HepG2 (cell line): ENCODE measurements at regions not wholly inside any gene's neighbourhood (a gene's known extent, or its start where the extent isn't known, plus 50 kb on each side); places are given as distances from the start of the nearest gene placed in this dataset.

ENCODE experiments used
- ATAC-seq: fragments of 200-7000 bp; cut with Tn5 transposase; 3 replicates; pipeline ENCODE4 v1.9.1; 2020; ENCODE audit warnings: mild to moderate bottlenecking, moderate library complexity
- BruUV-seq: library from RNA; stranded (reverse); fragments of 400-500 nt; replicated peaks from 2 replicates; lab custom pipeline; 2021; lab: Mats Ljungman, UMichigan
- CTCF ChIA-PET: fragments of 300-600 bp; formaldehyde crosslinking; extraction: SDS; loops from one replicate; lab custom pipeline; 2021; ENCODE audit warnings: low total read pairs, inconsistent platforms, low intra/inter-chr PET ratio; lab: Yijun Ruan, JAX
- POLR2A ChIA-PET: fragments of 350-600 bp; sonication (Branson Sonifier 250); formaldehyde crosslinking; loops from one replicate; lab custom pipeline; 2020; ENCODE audit warnings: antibody characterized with exemption, inconsistent platforms; lab: Yijun Ruan, JAX
- DNase-seq: peaks from one replicate; pipeline ENCODE4 v3.0.0-alpha.2; 2015; ENCODE audit warnings: low spot score
- FAIRE-seq: peaks from 3 replicates; lab custom pipeline; 2011; peaks lifted over from hg19 to GRCh38; lab: Jason Lieb, UNC
- H2AFZ ChIP-seq: one replicate; pipeline ENCODE4 v1.6.1; 2011; ENCODE audit warnings: low read length, inconsistent platforms
- H3K27ac ChIP-seq: fragments of 300-600 bp; 3 replicates; pipeline ENCODE4 v1.8.0; 2011; ENCODE audit warnings: mixed run types, mild to moderate bottlenecking, mixed read lengths, low read length, inconsistent platforms; ENCODE audit not compliant: insufficient read depth; ENCODE audit errors: extremely low read length
- H3K27me3 ChIP-seq, 2 experiments: fragments of 200-600 bp in 1 of 2; 2 replicates in 1 of 2; 3 replicates in 1 of 2; pipeline versions ENCODE4 v1.6.0 to v1.8.0; 2011; ENCODE audit warnings: low read length in 2 of 2, mild to moderate bottlenecking in 2 of 2, moderate library complexity in 2 of 2, inconsistent platforms in 1 of 2; ENCODE audit not compliant: insufficient read depth in 2 of 2, control insufficient read depth in 1 of 2
- H3K36me3 ChIP-seq, 2 experiments: fragments of 200-600 bp in 1 of 2; replicated peaks in 1 of 2; 2 replicates in 1 of 2; 3 replicates in 1 of 2; pipeline versions ENCODE4 v1.5.1 to v1.8.0; 2011; ENCODE audit warnings: low read length in 2 of 2, inconsistent platforms in 1 of 2; ENCODE audit not compliant: insufficient read depth in 2 of 2, control insufficient read depth in 1 of 2
- H3K4me1 ChIP-seq: 2 replicates; pipeline ENCODE4 v1.5.1; 2012; ENCODE audit warnings: low read length, inconsistent platforms; ENCODE audit not compliant: insufficient read depth
- H3K4me2 ChIP-seq: 2 replicates; pipeline ENCODE4 v1.6.0; 2011; ENCODE audit warnings: low read depth, low read length, inconsistent platforms
- H3K4me3 ChIP-seq, 3 experiments: fragments of 200-600 bp in 1 of 3; sonication (generic), shearing (Covaris generic) in 1 of 3; replicated peaks in 1 of 3; 2 replicates each; pipeline ENCODE4 v1.5.1; 2011 to 2016; ENCODE audit warnings: low read length in 3 of 3, inconsistent platforms in 2 of 3, low read depth in 2 of 3, mild to moderate bottlenecking in 2 of 3, control low read depth in 1 of 3, mixed read lengths in 1 of 3; ENCODE audit not compliant: insufficient read depth in 1 of 3
- H3K79me2 ChIP-seq: one replicate; pipeline ENCODE4 v1.6.1; 2011; ENCODE audit warnings: low read length, inconsistent platforms; ENCODE audit not compliant: insufficient read depth
- H3K9ac ChIP-seq: 2 replicates; pipeline ENCODE4 v1.6.0; 2011; ENCODE audit warnings: mild to moderate bottlenecking, low read depth, low read length, inconsistent platforms; ENCODE audit not compliant: insufficient read depth
- H3K9me3 ChIP-seq: 2 replicates; pipeline ENCODE4 v1.5.1; 2012; ENCODE audit warnings: mild to moderate bottlenecking, low read length
- H4K20me1 ChIP-seq: 2 replicates; pipeline ENCODE4 v1.6.0; 2011; ENCODE audit warnings: inconsistent platforms, mild to moderate bottlenecking, low read length, moderate library complexity; ENCODE audit not compliant: insufficient read depth
- AGO2 ChIP-seq: fragments of 200-400 bp; formaldehyde crosslinking; optimal IDR thresholded peaks from 2 replicates; pipeline ENCODE3; 2017; ENCODE audit warnings: mild to moderate bottlenecking, low read depth, low read length, moderate library complexity
- ARHGAP35 ChIP-seq: sonication (generic); formaldehyde crosslinking; IDR thresholded peaks from 2 replicates; pipeline ENCODE4 v1.9.0; 2022; ENCODE audit warnings: mild to moderate bottlenecking, inconsistent platforms, moderate library complexity, missing genetic modification reagents, borderline replicate concordance
- EEA1 ChIP-seq: sonication (generic); formaldehyde crosslinking; IDR thresholded peaks from 2 replicates; pipeline ENCODE4 v1.5.1; 2020; ENCODE audit warnings: mild to moderate bottlenecking, missing genetic modification reagents, borderline replicate concordance
- EHMT2 ChIP-seq: fragments of 200-600 bp; sonication (generic); IDR thresholded peaks from 2 replicates; pipeline ENCODE4 v1.7.0; 2017; ENCODE audit warnings: antibody characterized with exemption, low read depth, low read length, borderline replicate concordance
- FOSL2 ChIP-seq: sonication (generic); formaldehyde crosslinking; IDR thresholded peaks from 2 replicates; pipeline ENCODE4 v1.4.0; 2020; ENCODE audit warnings: missing genetic modification reagents
- PCBP2 ChIP-seq: fragments of 200-400 bp; formaldehyde crosslinking; optimal IDR thresholded peaks from 2 replicates; pipeline ENCODE3; 2018; ENCODE audit warnings: low read length, low read depth; ENCODE audit not compliant: poor library complexity, severe bottlenecking
- TCF12 ChIP-seq, 2 experiments: fragments of 450-650 bp in 1 of 2; sonication (generic) in 1 of 2; formaldehyde crosslinking in 1 of 2; IDR thresholded peaks; 2 replicates each; pipeline versions ENCODE4 v1.6.1 to v1.8.0; 2017 to 2022; ENCODE audit warnings: antibody characterized with exemption in 1 of 2, mild to moderate bottlenecking in 1 of 2, missing genetic modification reagents in 1 of 2, moderate library complexity in 1 of 2
- ZMAT3 ChIP-seq: sonication (generic); formaldehyde crosslinking; conservative IDR thresholded peaks from 2 replicates; pipeline ENCODE4 v1.7.0; 2021; ENCODE audit warnings: missing genetic modification reagents
- ZNF329 ChIP-seq: sonication (generic); formaldehyde crosslinking; IDR thresholded peaks from 2 replicates; pipeline ENCODE4 v1.9.0; 2021; ENCODE audit warnings: low read depth, mild to moderate bottlenecking, missing genetic modification reagents
- ZNF788 ChIP-seq: sonication (generic); formaldehyde crosslinking; IDR thresholded peaks from 2 replicates; pipeline ENCODE4 v1.5.0; 2020; ENCODE audit warnings: mild to moderate bottlenecking, missing genetic modification reagents, borderline replicate concordance
- WGBS: methylation state at CpG from one replicate; pipeline ENCODE4 v1.1.6; 2017; ENCODE audit warnings: low lambda C conversion rate; 5-methylcytosine and 5-hydroxymethylcytosine counted together
- in situ Hi-C: cut with HindIII; loops from 2 replicates; pipeline ENCODE4 v1.10.0; 2017; ENCODE audit warnings: low pct_unique_long_range_greater_than_20kb; ENCODE audit not compliant: extremely low pct_ligation_motif_present
- intact Hi-C: fragments of 100-400 bp; cut with micrococcal nuclease; formaldehyde crosslinking; loops from one replicate; pipeline ENCODE4 v1.10.0; 2022; ENCODE audit not compliant: unreplicated experiment
- TF ChIP-seq, protein P1 (sequence below): sonication (generic); formaldehyde crosslinking; IDR thresholded peaks from 2 replicates; pipeline ENCODE4 v1.8.0; 2022; ENCODE audit warnings: missing genetic modification reagents, low read depth, mild to moderate bottlenecking, borderline replicate concordance
- TF ChIP-seq, protein P2 (sequence below): sonication (generic); formaldehyde crosslinking; IDR thresholded peaks from 2 replicates; pipeline ENCODE4 v1.4.0; 2020; ENCODE audit warnings: missing genetic modification reagents; ENCODE audit errors: not compliant biosample characterization
- TF ChIP-seq, protein P3 (sequence below): IDR thresholded peaks from 2 replicates; pipeline ENCODE4 v1.6.1; 2016; ENCODE audit warnings: low read depth, missing genetic modification reagents, missing compliant biosample characterization
- TF ChIP-seq, protein P4 (sequence below): sonication (generic); formaldehyde crosslinking; IDR thresholded peaks from 2 replicates; pipeline ENCODE4 v1.4.0; 2020; ENCODE audit warnings: missing genetic modification reagents

DNA sequence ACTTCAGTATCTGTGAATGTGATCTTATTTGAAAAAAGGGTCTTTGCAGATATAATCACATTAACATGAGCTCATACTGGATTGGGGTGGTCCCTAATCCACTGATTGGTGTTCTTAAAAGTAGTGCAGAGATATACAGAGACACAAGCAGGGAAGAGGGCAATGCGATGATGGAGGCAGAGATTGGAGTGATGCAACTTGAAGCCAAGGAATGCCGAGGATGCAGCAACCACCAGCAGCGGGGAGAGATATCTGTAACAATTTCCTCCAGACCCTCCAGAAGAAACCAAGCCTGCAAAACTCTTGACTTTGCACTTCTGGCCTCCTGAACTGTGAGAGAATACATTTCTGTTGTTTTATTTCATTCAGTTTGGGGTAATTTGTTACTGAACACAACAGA lies 171.0 kb upstream of the MBNL1 start:
- intact Hi-C loops (no loop called here), in situ Hi-C loops (no loop called here)
- Histone ChIP-seq H4K20me1 (no peaks in the 10 kb centered on the region), H3K36me3 (no peaks in the 10 kb centered on the region), H3K4me2 (no peak overlapping the region), H3K27ac (no peak overlapping the region), H3K27me3 (no peaks in the 10 kb centered on the region), H3K4me1 (no peaks in the 10 kb centered on the region), H3K9me3 (no peaks in the 10 kb centered on the region), H3K9ac (no peak overlapping the region), H3K79me2 (no peaks in the 10 kb centered on the region), H3K4me3 (no peak overlapping the region), H2AFZ (no peak overlapping the region)
- no TSS peak for BruUV-seq
- no peak for FAIRE-seq
- ChIA-PET POLR2A (no interaction called here), CTCF (no interaction called here)
- DNase-seq, result no peak
- no peak for ATAC-seq
- 2% methylated on average over 3 of the region's 3 CpGs for WGBS
- TF ChIP-seq PCBP2, result no peak
- no peak for TF ChIP-seq TCF12 (IDR thresholded peaks at IDR 0.05)
- TF ChIP-seq TCF12 (CRISPR knock-in tag; IDR thresholded peaks at IDR 0.05), result no peak
- TF ChIP-seq, protein P1, sequence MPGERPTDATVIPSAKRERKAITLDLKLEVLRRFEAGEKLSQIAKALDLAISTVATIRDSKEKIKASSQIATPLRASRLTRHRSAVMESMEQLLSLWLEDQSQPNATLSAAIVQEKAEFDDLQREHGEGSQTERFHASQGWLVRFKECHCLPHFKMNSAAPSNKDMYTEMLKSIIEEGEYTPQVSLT (CRISPR knock-in tag), result no peak
- no peak for TF ChIP-seq FOSL2
- TF ChIP-seq ZNF329, result no peak
- TF ChIP-seq, protein P2, sequence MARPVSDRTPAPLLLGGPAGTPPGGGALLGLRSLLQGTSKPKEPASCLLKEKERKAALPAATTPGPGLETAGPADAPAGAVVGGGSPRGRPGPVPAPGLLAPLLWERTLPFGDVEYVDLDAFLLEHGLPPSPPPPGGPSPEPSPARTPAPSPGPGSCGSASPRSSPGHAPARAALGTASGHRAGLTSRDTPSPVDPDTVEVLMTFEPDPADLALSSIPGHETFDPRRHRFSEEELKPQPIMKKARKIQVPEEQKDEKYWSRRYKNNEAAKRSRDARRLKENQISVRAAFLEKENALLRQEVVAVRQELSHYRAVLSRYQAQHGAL (CRISPR knock-in tag), result no peak
- TF ChIP-seq ZNF788 (CRISPR knock-in tag), result no peak
- TF ChIP-seq, protein P3, sequence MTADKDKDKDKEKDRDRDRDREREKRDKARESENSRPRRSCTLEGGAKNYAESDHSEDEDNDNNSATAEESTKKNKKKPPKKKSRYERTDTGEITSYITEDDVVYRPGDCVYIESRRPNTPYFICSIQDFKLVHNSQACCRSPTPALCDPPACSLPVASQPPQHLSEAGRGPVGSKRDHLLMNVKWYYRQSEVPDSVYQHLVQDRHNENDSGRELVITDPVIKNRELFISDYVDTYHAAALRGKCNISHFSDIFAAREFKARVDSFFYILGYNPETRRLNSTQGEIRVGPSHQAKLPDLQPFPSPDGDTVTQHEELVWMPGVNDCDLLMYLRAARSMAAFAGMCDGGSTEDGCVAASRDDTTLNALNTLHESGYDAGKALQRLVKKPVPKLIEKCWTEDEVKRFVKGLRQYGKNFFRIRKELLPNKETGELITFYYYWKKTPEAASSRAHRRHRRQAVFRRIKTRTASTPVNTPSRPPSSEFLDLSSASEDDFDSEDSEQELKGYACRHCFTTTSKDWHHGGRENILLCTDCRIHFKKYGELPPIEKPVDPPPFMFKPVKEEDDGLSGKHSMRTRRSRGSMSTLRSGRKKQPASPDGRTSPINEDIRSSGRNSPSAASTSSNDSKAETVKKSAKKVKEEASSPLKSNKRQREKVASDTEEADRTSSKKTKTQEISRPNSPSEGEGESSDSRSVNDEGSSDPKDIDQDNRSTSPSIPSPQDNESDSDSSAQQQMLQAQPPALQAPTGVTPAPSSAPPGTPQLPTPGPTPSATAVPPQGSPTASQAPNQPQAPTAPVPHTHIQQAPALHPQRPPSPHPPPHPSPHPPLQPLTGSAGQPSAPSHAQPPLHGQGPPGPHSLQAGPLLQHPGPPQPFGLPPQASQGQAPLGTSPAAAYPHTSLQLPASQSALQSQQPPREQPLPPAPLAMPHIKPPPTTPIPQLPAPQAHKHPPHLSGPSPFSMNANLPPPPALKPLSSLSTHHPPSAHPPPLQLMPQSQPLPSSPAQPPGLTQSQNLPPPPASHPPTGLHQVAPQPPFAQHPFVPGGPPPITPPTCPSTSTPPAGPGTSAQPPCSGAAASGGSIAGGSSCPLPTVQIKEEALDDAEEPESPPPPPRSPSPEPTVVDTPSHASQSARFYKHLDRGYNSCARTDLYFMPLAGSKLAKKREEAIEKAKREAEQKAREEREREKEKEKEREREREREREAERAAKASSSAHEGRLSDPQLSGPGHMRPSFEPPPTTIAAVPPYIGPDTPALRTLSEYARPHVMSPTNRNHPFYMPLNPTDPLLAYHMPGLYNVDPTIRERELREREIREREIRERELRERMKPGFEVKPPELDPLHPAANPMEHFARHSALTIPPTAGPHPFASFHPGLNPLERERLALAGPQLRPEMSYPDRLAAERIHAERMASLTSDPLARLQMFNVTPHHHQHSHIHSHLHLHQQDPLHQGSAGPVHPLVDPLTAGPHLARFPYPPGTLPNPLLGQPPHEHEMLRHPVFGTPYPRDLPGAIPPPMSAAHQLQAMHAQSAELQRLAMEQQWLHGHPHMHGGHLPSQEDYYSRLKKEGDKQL (CRISPR knock-in tag), result no peak
- no peak for TF ChIP-seq ZMAT3 (CRISPR knock-in tag)
- no peak for TF ChIP-seq ARHGAP35
- TF ChIP-seq EHMT2, result no peak
- TF ChIP-seq EEA1, result no peak
- TF ChIP-seq, protein P4, sequence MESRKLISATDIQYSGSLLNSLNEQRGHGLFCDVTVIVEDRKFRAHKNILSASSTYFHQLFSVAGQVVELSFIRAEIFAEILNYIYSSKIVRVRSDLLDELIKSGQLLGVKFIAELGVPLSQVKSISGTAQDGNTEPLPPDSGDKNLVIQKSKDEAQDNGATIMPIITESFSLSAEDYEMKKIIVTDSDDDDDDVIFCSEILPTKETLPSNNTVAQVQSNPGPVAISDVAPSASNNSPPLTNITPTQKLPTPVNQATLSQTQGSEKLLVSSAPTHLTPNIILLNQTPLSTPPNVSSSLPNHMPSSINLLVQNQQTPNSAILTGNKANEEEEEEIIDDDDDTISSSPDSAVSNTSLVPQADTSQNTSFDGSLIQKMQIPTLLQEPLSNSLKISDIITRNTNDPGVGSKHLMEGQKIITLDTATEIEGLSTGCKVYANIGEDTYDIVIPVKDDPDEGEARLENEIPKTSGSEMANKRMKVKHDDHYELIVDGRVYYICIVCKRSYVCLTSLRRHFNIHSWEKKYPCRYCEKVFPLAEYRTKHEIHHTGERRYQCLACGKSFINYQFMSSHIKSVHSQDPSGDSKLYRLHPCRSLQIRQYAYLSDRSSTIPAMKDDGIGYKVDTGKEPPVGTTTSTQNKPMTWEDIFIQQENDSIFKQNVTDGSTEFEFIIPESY (CRISPR knock-in tag), result no peak
- no peak for TF ChIP-seq AGO2
